HepG2 (cell line): ENCODE measurements at regions not wholly inside any gene's neighbourhood (a gene's known extent, or its start where the extent isn't known, plus 50 kb on each side); places are given as distances from the start of the nearest gene placed in this dataset.

Source experiments
- ATAC-seq: fragments of 200-7000 bp; cut with Tn5 transposase; 3 replicates; pipeline ENCODE4 v1.9.1; 2020; ENCODE audit warnings: mild to moderate bottlenecking, moderate library complexity
- BruUV-seq: library from RNA; stranded (reverse); fragments of 400-500 nt; replicated peaks from 2 replicates; lab custom pipeline; 2021; lab: Mats Ljungman, UMichigan
- CTCF ChIA-PET: fragments of 300-600 bp; formaldehyde crosslinking; extraction: SDS; loops from one replicate; lab custom pipeline; 2021; ENCODE audit warnings: low total read pairs, inconsistent platforms, low intra/inter-chr PET ratio; lab: Yijun Ruan, JAX
- POLR2A ChIA-PET: fragments of 350-600 bp; sonication (Branson Sonifier 250); formaldehyde crosslinking; loops from one replicate; lab custom pipeline; 2020; ENCODE audit warnings: antibody characterized with exemption, inconsistent platforms; lab: Yijun Ruan, JAX
- DNase-seq: peaks from one replicate; pipeline ENCODE4 v3.0.0-alpha.2; 2015; ENCODE audit warnings: low spot score
- FAIRE-seq: peaks from 3 replicates; lab custom pipeline; 2011; peaks lifted over from hg19 to GRCh38; lab: Jason Lieb, UNC
- H2AFZ ChIP-seq: one replicate; pipeline ENCODE4 v1.6.1; 2011; ENCODE audit warnings: low read length, inconsistent platforms
- H3K27ac ChIP-seq: fragments of 300-600 bp; 3 replicates; pipeline ENCODE4 v1.8.0; 2011; ENCODE audit warnings: mixed run types, mild to moderate bottlenecking, mixed read lengths, low read length, inconsistent platforms; ENCODE audit not compliant: insufficient read depth; ENCODE audit errors: extremely low read length
- H3K27me3 ChIP-seq, 2 experiments: fragments of 200-600 bp in 1 of 2; 2 replicates in 1 of 2; 3 replicates in 1 of 2; pipeline versions ENCODE4 v1.6.0 to v1.8.0; 2011; ENCODE audit warnings: low read length in 2 of 2, mild to moderate bottlenecking in 2 of 2, moderate library complexity in 2 of 2, inconsistent platforms in 1 of 2; ENCODE audit not compliant: insufficient read depth in 2 of 2, control insufficient read depth in 1 of 2
- H3K36me3 ChIP-seq, 2 experiments: fragments of 200-600 bp in 1 of 2; replicated peaks in 1 of 2; 2 replicates in 1 of 2; 3 replicates in 1 of 2; pipeline versions ENCODE4 v1.5.1 to v1.8.0; 2011; ENCODE audit warnings: low read length in 2 of 2, inconsistent platforms in 1 of 2; ENCODE audit not compliant: insufficient read depth in 2 of 2, control insufficient read depth in 1 of 2
- H3K4me1 ChIP-seq: 2 replicates; pipeline ENCODE4 v1.5.1; 2012; ENCODE audit warnings: low read length, inconsistent platforms; ENCODE audit not compliant: insufficient read depth
- H3K4me2 ChIP-seq: 2 replicates; pipeline ENCODE4 v1.6.0; 2011; ENCODE audit warnings: low read depth, low read length, inconsistent platforms
- H3K4me3 ChIP-seq, 3 experiments: fragments of 200-600 bp in 1 of 3; sonication (generic), shearing (Covaris generic) in 1 of 3; replicated peaks in 1 of 3; 2 replicates each; pipeline ENCODE4 v1.5.1; 2011 to 2016; ENCODE audit warnings: low read length in 3 of 3, inconsistent platforms in 2 of 3, low read depth in 2 of 3, mild to moderate bottlenecking in 2 of 3, control low read depth in 1 of 3, mixed read lengths in 1 of 3; ENCODE audit not compliant: insufficient read depth in 1 of 3
- H3K79me2 ChIP-seq: one replicate; pipeline ENCODE4 v1.6.1; 2011; ENCODE audit warnings: low read length, inconsistent platforms; ENCODE audit not compliant: insufficient read depth
- H3K9ac ChIP-seq: 2 replicates; pipeline ENCODE4 v1.6.0; 2011; ENCODE audit warnings: mild to moderate bottlenecking, low read depth, low read length, inconsistent platforms; ENCODE audit not compliant: insufficient read depth
- H3K9me3 ChIP-seq: 2 replicates; pipeline ENCODE4 v1.5.1; 2012; ENCODE audit warnings: mild to moderate bottlenecking, low read length
- H4K20me1 ChIP-seq: 2 replicates; pipeline ENCODE4 v1.6.0; 2011; ENCODE audit warnings: inconsistent platforms, mild to moderate bottlenecking, low read length, moderate library complexity; ENCODE audit not compliant: insufficient read depth
- NFE2L2 ChIP-seq: fragments of 150-350 bp; IDR thresholded peaks from 2 replicates; pipeline ENCODE4 v1.6.1; 2014; ENCODE audit warnings: low read length
- WGBS: methylation state at CpG from one replicate; pipeline ENCODE4 v1.1.6; 2017; ENCODE audit warnings: low lambda C conversion rate; 5-methylcytosine and 5-hydroxymethylcytosine counted together
- in situ Hi-C: cut with HindIII; loops from 2 replicates; pipeline ENCODE4 v1.10.0; 2017; ENCODE audit warnings: low pct_unique_long_range_greater_than_20kb; ENCODE audit not compliant: extremely low pct_ligation_motif_present
- intact Hi-C: fragments of 100-400 bp; cut with micrococcal nuclease; formaldehyde crosslinking; loops from one replicate; pipeline ENCODE4 v1.10.0; 2022; ENCODE audit not compliant: unreplicated experiment
- TF ChIP-seq, protein P1 (sequence below): sonication (generic); formaldehyde crosslinking; IDR thresholded peaks from 2 replicates; pipeline ENCODE4 v1.8.0; 2022; ENCODE audit warnings: missing genetic modification reagents, mild to moderate bottlenecking, borderline replicate concordance
- TF ChIP-seq, protein P2 (sequence below): IDR thresholded peaks from 2 replicates; pipeline ENCODE4 v1.6.1; 2016; ENCODE audit warnings: control low read depth

DNA sequence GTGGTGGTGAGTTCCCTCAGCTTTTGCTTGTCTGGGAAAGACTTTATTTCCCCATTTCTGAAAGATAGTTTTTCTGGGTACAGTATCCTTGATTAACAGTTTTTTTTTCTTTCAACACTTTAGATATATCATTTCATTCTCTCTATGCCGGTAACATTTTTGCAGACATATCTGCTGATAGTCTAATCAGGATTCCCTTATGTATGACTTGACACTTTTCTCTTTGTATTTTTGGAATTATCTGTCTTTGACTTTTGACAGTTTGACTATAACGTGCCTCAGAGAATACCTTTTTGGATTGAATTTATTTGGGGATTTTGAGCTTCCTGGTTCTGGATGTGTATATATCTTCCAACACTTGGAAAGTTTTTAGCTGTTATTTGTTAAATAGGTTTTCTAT lies 234.8 kb upstream of the PRICKLE1 start:
- Histone ChIP-seq H3K4me2 (no peak overlapping the region), H4K20me1 (0 out of 2 replicates have a peak, but pooled peaks cover 2% of the 10 kb centered on the region), H3K27me3 (no peaks in the 10 kb centered on the region), H3K27ac (no peak overlapping the region), H3K4me3 (no peak overlapping the region), H2AFZ (no peak overlapping the region), H3K9me3 (no peaks in the 10 kb centered on the region), H3K9ac (no peak overlapping the region), H3K36me3 (no peaks in the 10 kb centered on the region), H3K4me1 (no peaks in the 10 kb centered on the region), H3K79me2 (no peaks in the 10 kb centered on the region)
- DNase-seq: no peak
- CTCF ChIA-PET: no interaction called here
- FAIRE-seq: no peak
- POLR2A ChIA-PET: no interaction called here
- intact Hi-C loops: no loop called here
- no peak for ATAC-seq
- WGBS: 0% methylated on average over 2 of the region's 2 CpGs
- BruUV-seq: no TSS peak
- in situ Hi-C loops: no loop called here
- TF ChIP-seq, protein P1, sequence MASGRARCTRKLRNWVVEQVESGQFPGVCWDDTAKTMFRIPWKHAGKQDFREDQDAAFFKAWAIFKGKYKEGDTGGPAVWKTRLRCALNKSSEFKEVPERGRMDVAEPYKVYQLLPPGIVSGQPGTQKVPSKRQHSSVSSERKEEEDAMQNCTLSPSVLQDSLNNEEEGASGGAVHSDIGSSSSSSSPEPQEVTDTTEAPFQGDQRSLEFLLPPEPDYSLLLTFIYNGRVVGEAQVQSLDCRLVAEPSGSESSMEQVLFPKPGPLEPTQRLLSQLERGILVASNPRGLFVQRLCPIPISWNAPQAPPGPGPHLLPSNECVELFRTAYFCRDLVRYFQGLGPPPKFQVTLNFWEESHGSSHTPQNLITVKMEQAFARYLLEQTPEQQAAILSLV (CRISPR knock-in tag): no peak
- TF ChIP-seq NFE2L2: 0 out of 2 replicates have a peak, but pooled peaks have one; percentile 27
- TF ChIP-seq, all 625 proteins: peak for 1

DNA sequence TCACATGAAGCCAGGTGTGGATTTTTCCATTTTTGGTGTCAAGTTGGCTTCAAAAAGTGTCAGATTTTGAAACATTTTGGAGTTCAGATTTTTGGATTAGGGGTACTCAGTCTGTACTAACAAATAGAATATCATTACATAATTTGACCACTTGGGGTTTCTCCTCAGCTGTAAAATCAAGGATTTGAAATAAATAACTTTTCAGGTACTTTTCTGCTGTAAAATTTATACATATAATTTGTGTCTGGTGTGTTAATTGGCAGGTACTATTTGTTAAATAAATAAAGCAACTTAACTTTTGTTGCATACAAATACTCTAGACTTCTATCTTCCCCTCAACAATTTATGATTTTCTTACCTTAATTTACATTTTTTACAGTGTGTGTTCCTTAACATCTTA lies 234.1 kb upstream of the PRICKLE1 start:
- H3K79me2 ChIP-seq: no peaks in the 10 kb centered on the region
- intact Hi-C loops (no loop called here), in situ Hi-C loops (no loop called here)
- 0 out of 2 replicates have a peak, but pooled peaks cover 2% of the 10 kb centered on the region for H4K20me1 ChIP-seq
- no peaks in the 10 kb centered on the region for H3K27me3 ChIP-seq
- no peak overlapping the region for H3K4me2 ChIP-seq
- H2AFZ ChIP-seq: no peak overlapping the region
- no TSS peak for BruUV-seq
- no peak for ATAC-seq
- no peak overlapping the region for H3K9ac ChIP-seq
- TF ChIP-seq, protein P2, sequence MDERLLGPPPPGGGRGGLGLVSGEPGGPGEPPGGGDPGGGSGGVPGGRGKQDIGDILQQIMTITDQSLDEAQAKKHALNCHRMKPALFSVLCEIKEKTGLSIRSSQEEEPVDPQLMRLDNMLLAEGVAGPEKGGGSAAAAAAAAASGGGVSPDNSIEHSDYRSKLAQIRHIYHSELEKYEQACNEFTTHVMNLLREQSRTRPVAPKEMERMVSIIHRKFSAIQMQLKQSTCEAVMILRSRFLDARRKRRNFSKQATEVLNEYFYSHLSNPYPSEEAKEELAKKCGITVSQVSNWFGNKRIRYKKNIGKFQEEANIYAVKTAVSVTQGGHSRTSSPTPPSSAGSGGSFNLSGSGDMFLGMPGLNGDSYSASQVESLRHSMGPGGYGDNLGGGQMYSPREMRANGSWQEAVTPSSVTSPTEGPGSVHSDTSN: no peak
- TF ChIP-seq, all 625 proteins: peak for 0
- FAIRE-seq: no peak
- Histone ChIP-seq H3K4me1 (no peaks in the 10 kb centered on the region), H3K27ac (no peak overlapping the region), H3K36me3 (no peaks in the 10 kb centered on the region), H3K9me3 (no peaks in the 10 kb centered on the region), H3K4me3 (no peak overlapping the region)
- no peak for DNase-seq
- CTCF ChIA-PET: no interaction called here
- POLR2A ChIA-PET: no interaction called here
